ENCODE measurements at regions not wholly inside any gene's neighbourhood (a gene's known extent, or its start where the extent isn't known, plus 50 kb on each side); places are given as distances from the start of the nearest gene placed in this dataset.

DNA sequence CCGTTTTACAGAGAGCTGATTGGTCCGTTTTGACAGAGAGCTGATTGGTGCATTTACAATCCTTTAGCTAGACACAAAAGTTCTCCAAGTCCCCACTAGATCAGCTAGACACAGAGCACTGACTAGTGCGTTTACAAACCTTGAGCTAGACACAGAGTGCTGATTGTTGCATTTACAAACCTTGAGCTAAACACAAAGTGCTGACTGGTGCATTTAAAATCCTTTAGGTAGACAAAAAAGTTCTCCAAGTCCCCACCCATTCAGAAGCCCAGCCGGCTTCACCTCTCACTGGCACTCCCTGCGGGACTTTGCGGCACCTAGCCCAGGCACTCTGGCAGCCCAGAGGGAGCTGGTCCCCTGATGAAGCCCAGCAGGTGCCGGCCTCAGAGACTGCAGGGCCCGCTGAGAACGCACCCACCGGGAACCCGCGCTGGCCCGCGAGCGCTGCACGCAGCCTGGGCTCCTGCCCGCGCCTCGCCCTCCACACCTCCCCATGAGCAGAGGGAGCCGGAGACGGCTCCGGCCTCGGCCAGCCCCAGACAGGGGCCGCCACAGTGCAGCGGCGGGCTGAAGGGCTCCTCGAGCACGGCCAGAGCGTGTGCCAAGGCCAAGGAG is 508.1 kb upstream of the CHAC2 start:
- no peak for DNase-seq (ENCODE audit: low read depth)

DNA sequence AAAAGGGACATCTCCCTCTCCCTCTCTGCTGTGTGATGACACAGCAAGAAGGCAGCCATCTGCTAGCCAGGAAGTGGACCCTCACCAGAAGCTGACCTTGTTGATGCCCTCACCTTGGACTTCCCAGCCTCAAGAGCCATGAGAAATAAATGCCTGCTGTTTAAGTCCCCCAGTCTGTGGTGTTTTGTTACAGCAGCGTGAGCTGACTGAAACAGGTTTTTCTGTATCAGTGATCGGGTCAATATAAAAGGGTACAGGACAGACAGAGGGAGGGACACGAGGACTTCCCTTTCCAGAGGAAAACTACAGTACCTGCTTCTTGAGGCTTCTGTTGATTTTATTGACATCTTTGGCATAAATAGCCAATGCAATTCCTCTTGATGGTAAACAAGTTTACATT is 510.3 kb upstream of the CHAC2 start:
- DNase-seq (ENCODE audit: low read depth), result no peak

GRCh38 chr2:53253244-53253643 is 514.4 kb upstream of the CHAC2 start:
- DNase-seq (ENCODE audit: low read depth), result no peak

- DNase-seq (ENCODE audit: low read depth), result no peak
Observed at GRCh38 chr2:53252115-53252514, 515.5 kb upstream of the CHAC2 start.

DNA sequence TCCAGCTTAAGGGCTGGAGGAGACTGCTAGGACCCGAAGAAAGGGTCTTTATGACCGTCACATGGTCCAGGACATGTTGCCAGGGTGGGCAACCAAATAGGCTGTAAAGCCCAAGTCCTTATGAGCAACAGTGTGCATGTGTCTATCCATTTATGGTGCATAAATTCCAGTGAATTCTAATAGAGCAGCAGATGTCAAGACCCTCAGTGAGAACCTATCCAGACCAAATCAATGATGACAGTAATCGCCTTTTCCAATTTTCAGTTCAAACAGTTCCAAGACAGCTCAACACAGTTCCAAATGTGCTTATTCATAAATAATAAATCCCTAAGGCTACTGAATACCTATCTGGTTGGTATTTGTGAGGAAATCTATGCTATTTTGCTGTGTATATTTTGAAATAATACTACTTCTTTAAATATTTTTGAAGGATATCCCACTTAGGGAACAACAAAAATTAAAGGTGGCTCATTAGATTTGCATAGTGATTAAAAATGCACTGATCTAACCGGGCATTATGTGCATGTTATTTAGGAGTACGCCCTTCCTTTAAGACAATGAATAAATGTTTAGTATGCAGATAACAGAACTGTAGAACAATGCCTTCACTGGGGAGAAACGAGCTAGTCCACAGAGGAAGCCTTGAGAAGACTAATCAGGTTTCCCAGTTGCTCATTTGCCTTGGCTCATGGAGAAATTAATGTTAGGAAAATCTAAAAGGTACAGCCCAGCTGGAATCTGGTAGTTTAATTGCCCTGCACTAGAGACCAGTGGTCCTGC is 519.5 kb upstream of the CHAC2 start:
- no peak for DNase-seq (ENCODE audit: low read depth)

DNA sequence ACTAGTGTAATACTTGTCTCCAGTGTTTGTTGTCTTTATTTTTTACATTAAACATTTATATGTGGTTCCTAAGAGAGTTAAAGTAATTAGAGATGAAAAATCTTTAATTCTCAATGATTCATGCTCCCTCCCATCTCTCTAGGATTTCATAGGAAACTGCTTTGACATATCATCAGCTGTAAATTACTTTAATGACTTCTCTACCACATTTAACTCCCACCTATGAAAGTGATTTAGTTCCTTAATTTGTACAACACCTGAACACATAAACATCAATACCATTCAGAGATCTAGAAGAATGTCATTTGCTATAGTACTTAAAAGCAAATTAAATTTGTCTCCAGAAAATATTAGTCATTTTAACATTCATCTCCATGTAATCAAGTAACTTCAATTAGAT is 524.2 kb upstream of the CHAC2 start:
- no peak for DNase-seq (ENCODE audit: low read depth)

DNA sequence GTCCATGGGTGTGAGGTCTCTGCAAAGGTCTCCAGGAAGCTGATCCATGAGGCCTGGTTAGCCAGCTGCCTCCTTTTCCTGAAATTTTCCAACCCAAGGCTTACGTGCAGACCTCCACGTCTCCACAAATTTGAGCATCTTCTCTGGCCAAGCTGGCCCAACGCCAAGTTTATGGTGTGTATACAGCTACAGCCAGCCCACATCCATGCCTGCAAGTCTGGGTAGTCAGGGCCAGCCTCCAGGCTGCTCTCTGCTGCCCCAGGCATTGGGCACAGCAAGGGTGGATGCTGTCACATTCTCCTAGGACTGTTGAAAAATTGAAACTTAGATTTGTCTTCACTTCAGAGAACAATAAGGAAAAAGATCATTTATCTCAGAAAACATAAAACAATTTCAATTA is 525.5 kb upstream of the CHAC2 start:
- DNase-seq (ENCODE audit: low read depth), result no peak

GRCh38 chr2:53235836-53236582 is 531.6 kb upstream of the CHAC2 start:
- DNase-seq (ENCODE audit: low read depth), result no peak

- DNase-seq (ENCODE audit: low read depth), result no peak
Observed at GRCh38 chr2:53234548-53234903, 533.1 kb upstream of the CHAC2 start.

DNA sequence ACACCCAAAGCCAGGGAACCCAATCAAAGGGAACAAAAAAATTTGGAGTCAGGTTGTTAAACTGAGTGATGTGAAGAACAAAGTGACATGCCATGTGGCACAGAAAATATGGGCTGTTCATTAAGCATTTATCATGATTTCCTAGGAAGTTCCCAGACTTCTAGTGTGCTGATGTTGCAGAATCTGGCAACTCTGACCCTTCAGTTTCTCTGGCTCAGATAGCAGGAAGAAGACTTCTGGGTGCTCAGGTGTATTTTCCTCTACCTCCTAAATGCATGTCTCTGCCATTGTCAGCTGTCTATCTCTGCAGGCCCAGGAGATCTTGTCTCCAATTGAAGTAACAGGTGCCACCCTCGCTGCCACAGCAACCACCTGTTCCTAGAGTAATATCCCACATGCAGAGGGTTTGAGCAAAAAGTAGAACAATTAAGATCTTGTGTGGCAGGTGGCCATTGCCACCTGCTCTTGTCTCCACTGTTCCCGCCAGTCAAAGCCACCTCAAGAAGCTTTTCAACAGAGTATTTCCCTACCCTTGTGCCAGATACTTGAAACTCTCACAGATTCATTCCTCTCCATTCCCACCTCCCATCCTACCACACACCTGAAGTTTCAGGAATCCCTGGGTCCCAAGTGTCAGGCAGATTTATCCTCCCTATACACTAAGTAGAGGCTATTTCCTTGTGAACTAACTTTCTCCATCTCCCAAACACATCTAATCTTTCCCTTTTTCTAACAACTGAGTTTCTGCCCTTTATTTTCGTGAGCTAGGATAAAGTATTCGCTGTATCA is 533.7 kb upstream of the CHAC2 start:
- no peak for DNase-seq (ENCODE audit: low read depth)

- no peak for DNase-seq (ENCODE audit: low read depth)
Observed at GRCh38 chr2:53231908-53232307, 535.7 kb upstream of the CHAC2 start.

DNA sequence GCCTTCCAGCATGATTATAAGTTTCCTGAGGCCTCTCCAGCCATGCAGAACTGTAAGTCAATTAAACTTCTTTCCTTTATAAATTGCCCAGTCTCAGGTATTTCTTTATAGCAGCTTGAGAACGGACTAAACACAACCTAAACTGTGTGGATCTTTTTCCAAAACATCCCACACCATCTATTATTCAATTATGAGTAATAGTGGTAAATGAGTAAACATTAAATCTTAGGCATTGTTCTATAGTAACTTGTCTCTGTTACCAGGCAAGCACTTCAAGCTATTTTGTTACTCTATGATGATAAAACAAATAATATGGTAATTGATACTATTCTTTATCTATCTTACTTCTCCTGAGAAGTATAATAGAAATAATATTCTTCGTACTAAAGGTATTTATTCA is 536.9 kb upstream of the CHAC2 start:
- DNase-seq (ENCODE audit: low read depth), result no peak

DNA sequence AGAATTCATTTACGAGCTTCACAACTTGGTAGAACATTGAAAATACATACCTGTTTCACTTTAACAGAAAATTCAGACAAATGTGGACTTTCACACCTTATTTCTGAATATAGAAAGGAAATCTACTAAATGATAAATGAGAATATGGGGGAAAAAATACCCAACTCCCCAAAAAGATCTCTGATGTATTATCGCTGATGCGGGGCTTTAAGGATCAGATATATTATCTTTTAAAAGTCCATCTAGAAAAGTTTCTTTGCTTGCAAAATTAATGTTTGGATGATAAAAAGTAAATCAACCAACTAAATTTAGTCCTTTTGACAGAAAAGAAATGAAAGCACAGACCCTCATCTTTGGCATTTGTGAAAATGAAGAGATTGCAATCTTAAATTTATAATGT is 540.1 kb upstream of the CHAC2 start:
- no peak for DNase-seq (ENCODE audit: low read depth)

GRCh38 chr2:53220969-53221368 is 546.6 kb upstream of the CHAC2 start:
- no peak for DNase-seq (ENCODE audit: low read depth)

- DNase-seq (ENCODE audit: low read depth), result no peak
Observed at GRCh38 chr2:53217250-53217649, 550.4 kb upstream of the CHAC2 start.

GRCh38 chr2:53216805-53217204 is 550.8 kb upstream of the CHAC2 start:
- no peak for DNase-seq (ENCODE audit: low read depth)

DNA sequence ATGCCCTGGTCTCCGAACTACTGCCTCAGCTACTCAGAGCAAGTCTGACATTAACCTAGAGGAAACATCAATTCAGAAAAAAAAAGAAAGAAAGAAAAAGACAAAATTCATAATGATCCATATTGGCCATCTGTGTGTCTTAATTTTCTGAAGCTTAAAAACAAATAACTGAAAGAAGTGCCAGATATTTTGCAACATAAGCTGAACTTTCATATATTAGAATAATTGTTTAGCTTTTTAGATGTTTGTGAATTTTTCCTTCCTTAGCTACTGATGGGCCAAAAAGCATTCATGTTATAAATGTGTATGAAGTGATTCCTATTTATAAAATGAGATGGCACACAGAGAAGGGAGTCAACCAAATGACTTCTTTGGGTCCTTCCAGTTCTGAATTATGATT is 555.0 kb upstream of the CHAC2 start:
- no peak for DNase-seq (ENCODE audit: low read depth)

DNA sequence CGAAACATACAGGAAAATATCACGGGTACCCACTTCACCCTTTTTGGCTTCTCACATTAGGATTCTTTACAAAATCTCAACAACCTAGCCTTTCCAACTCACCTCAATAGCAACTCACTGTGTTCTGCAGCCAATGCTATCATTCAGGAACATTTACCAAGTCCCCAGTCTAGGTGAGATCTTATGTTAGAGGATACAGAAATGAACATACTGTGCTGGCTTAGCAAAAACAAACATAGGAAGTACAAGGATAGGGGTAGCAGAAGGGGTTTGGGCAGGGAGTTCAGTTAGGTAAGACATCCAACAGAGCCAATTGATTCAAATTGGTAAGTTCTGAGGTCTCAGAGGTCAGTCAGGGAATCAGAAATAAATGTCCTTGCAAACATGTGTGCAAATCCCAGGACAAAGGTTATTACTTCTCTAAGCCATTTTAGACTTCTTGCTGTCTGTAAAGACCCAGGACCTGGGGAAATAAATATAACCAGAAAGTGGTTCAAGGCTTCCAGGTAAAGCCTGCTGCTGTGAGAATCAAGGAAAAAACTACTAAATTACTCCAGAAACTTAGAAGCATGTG is 556.3 kb upstream of the CHAC2 start:
- no peak for DNase-seq (ENCODE audit: low read depth)

- no peak for DNase-seq (ENCODE audit: low read depth)
Observed at GRCh38 chr2:53210538-53210937, 557.1 kb upstream of the CHAC2 start.

DNA sequence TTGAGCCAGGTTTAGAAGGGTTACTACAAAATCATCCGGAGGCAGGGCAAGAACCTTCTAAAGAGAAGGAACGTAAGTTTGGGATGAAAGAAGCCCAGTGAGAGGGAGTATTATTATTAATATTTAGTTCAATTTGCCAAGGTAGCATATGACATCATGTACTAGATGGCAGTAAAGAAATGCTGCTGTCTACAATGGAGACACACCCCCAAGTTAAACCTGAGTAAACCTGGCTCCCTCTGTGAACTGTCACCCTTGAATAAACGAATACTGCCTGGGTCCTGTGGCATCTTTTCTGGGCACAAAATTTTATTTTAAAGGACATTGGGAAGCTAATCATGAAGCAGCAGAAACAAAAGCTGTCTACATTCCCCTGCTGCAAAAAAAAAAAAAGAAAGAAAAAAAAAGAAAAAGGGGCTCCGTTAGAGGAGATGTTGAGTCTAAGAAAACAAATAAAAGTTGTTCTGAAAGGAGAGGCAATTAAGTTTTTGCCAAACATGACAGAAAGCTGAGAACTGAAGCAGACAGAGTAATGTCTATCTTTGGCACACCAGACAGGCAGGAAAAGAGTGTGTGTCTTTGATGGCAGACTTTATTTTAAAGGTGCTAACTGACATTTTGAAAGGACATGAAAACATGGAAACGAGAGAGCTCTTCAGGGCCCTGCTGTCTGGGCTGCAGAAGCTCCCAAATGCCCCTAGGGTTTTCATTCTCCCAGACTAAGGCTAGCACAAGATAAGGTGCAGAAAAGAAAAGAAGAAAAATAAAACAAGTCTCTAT is 557.7 kb upstream of the CHAC2 start:
- DNase-seq (ENCODE audit: low read depth), result no peak

GRCh38 chr2:53208815-53209214 is 558.8 kb upstream of the CHAC2 start:
- no peak for DNase-seq (ENCODE audit: low read depth)

Data from non-pigmented ciliary epithelial cell (primary cell).